ENCODE measurements at regions not wholly inside any gene's neighbourhood (a gene's known extent, or its start where the extent isn't known, plus 50 kb on each side); places are given as distances from the start of the nearest gene placed in this dataset.

DNA sequence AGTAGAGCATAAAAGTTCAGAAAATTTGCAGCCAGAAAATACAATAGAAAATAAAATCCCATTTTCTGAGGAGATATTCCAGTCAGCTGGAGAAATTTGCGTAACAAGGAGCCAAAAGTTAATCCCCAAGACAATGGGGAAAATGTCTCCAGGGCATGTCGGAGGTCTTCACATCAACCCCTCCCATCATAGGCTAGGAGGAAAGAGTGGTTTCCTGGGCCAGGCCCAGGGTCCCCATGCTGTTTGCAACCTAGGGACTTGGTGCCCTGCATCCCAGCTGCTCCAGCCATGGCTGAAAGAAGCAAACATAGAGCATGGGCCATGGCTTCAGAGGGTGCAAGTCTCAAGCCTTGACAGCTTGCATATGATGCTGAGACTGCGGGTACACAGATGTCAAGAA is 255.0 kb downstream of the DTWD2 start:
- no peaks in the 10 kb centered on the region for H3K9me2 ChIP-seq (replicated peaks; ENCODE audit: control insufficient read depth, low read length)
- TF ChIP-seq, protein P1, sequence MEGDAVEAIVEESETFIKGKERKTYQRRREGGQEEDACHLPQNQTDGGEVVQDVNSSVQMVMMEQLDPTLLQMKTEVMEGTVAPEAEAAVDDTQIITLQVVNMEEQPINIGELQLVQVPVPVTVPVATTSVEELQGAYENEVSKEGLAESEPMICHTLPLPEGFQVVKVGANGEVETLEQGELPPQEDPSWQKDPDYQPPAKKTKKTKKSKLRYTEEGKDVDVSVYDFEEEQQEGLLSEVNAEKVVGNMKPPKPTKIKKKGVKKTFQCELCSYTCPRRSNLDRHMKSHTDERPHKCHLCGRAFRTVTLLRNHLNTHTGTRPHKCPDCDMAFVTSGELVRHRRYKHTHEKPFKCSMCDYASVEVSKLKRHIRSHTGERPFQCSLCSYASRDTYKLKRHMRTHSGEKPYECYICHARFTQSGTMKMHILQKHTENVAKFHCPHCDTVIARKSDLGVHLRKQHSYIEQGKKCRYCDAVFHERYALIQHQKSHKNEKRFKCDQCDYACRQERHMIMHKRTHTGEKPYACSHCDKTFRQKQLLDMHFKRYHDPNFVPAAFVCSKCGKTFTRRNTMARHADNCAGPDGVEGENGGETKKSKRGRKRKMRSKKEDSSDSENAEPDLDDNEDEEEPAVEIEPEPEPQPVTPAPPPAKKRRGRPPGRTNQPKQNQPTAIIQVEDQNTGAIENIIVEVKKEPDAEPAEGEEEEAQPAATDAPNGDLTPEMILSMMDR (IDR thresholded peaks at IDR 0.05; ENCODE audit: low read depth, low read length, poor library complexity, severe bottlenecking): no peak
- no peak for TF ChIP-seq EZH2phosphoT487 (IDR thresholded peaks at IDR 0.05; ENCODE audit: borderline replicate concordance, low read length)
- no peaks in the 10 kb centered on the region for H3K9me3 ChIP-seq (ENCODE audit: control insufficient read depth, insufficient read depth, low read length)
- no peak overlapping the region for H3K27ac ChIP-seq (ENCODE audit: low read depth, low read length)
- H3K79me2 ChIP-seq (ENCODE audit: control insufficient read depth, low read length): no peaks in the 10 kb centered on the region
- H3K4me2 ChIP-seq (ENCODE audit: low read length): no peak overlapping the region
- no peaks in the 10 kb centered on the region for H3K36me3 ChIP-seq (ENCODE audit: control insufficient read depth, low read length)
- H3K4me3 ChIP-seq (ENCODE audit: low read length): no peak overlapping the region
- H3F3A ChIP-seq (ENCODE audit: control insufficient read depth, insufficient read depth): no peaks in the 10 kb centered on the region
- H4K20me1 ChIP-seq (ENCODE audit: control insufficient read depth, insufficient read depth, low read depth, low read length): no peaks in the 10 kb centered on the region
- peaks cover 3% of the 10 kb centered on the region; the same call in 1 of the 2 replicates for H3K27me3 ChIP-seq (ENCODE audit: control insufficient read depth, low read length)
- no peaks in the 10 kb centered on the region for H3K4me1 ChIP-seq (ENCODE audit: control insufficient read depth, low read length)

DNA sequence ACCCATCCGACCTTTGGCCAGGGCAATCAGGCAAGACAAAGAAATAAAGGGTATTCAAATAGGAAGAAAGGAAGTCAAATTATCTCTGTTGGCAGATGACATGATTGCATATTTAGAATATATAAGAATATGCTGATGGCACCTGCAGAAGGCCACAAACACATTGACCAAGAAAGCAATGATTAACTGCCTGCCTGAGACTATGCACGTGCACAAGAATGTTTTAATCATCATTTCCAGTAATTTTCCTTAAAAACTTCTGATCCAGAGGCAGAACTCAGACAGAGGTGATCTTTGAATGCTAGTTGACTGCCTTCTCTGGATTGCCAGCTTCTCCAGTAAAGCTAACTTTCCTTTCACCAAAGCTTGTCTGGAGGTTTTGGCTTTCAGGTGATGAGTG is 260.2 kb downstream of the DTWD2 start:
- Histone ChIP-seq H3K9me2 (replicated peaks; ENCODE audit: control insufficient read depth, low read length) (no peaks in the 10 kb centered on the region), H3K4me2 (ENCODE audit: low read length) (no peak overlapping the region)
- TF ChIP-seq, protein P1 (IDR thresholded peaks at IDR 0.05; ENCODE audit: low read depth, low read length, poor library complexity, severe bottlenecking): no peak
- no peak for TF ChIP-seq EZH2phosphoT487 (IDR thresholded peaks at IDR 0.05; ENCODE audit: borderline replicate concordance, low read length)

DNA sequence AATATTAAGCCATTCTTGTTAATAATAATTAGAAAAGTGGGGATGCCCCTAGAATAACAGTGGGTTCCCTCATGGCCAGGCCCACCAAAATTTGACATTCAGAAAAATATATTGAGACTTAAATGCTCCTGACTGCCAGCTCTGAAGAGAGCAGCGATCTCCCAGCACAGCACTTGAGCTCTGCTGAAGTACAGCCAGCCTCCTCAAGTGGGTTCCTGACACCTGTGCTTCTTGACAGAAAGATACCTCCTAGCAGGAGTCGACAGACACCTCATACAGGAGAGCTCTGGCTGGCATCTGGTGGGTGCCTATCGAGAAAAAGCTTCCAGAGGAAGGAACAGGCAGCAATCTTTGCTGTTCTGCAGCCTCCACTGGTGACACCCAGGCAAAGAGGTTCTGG is 261.5 kb downstream of the DTWD2 start:
- no peaks in the 10 kb centered on the region for H3K79me2 ChIP-seq (ENCODE audit: control insufficient read depth, low read length)
- no peaks in the 10 kb centered on the region for H4K20me1 ChIP-seq (ENCODE audit: control insufficient read depth, insufficient read depth, low read depth, low read length)
- no peak overlapping the region for H3K27ac ChIP-seq (ENCODE audit: low read depth, low read length)
- H3K27me3 ChIP-seq (ENCODE audit: control insufficient read depth, low read length): peaks cover 5% of the 10 kb centered on the region; the same call in 1 of the 2 replicates
- no peaks in the 10 kb centered on the region for H3K9me2 ChIP-seq (replicated peaks; ENCODE audit: control insufficient read depth, low read length)
- TF ChIP-seq, protein P1 (IDR thresholded peaks at IDR 0.05; ENCODE audit: low read depth, low read length, poor library complexity, severe bottlenecking): no peak
- TF ChIP-seq EZH2phosphoT487 (IDR thresholded peaks at IDR 0.05; ENCODE audit: borderline replicate concordance, low read length): no peak
- H3K36me3 ChIP-seq (ENCODE audit: control insufficient read depth, low read length): no peaks in the 10 kb centered on the region
- H3K9me3 ChIP-seq (ENCODE audit: control insufficient read depth, insufficient read depth, low read length): no peaks in the 10 kb centered on the region
- no peaks in the 10 kb centered on the region for H3F3A ChIP-seq (ENCODE audit: control insufficient read depth, insufficient read depth)
- H3K4me2 ChIP-seq (ENCODE audit: low read length): no peak overlapping the region
- no peaks in the 10 kb centered on the region for H3K4me1 ChIP-seq (ENCODE audit: control insufficient read depth, low read length)
- H3K4me3 ChIP-seq (ENCODE audit: low read length): no peak overlapping the region

More for the DNA sequence above, 260.2 kb downstream of the DTWD2 start:
- Histone ChIP-seq H3K27ac (ENCODE audit: low read depth, low read length) (no peak overlapping the region), H3K36me3 (ENCODE audit: control insufficient read depth, low read length) (no peaks in the 10 kb centered on the region), H3K4me1 (ENCODE audit: control insufficient read depth, low read length) (no peaks in the 10 kb centered on the region), H3K4me3 (ENCODE audit: low read length) (no peak overlapping the region), H3K79me2 (ENCODE audit: control insufficient read depth, low read length) (no peaks in the 10 kb centered on the region), H3K9me3 (ENCODE audit: control insufficient read depth, insufficient read depth, low read length) (no peaks in the 10 kb centered on the region), H4K20me1 (ENCODE audit: control insufficient read depth, insufficient read depth, low read depth, low read length) (no peaks in the 10 kb centered on the region), H3F3A (ENCODE audit: control insufficient read depth, insufficient read depth) (no peaks in the 10 kb centered on the region), H3K27me3 (ENCODE audit: control insufficient read depth, low read length) (peaks cover 5% of the 10 kb centered on the region; the same call in 1 of the 2 replicates)

DNA sequence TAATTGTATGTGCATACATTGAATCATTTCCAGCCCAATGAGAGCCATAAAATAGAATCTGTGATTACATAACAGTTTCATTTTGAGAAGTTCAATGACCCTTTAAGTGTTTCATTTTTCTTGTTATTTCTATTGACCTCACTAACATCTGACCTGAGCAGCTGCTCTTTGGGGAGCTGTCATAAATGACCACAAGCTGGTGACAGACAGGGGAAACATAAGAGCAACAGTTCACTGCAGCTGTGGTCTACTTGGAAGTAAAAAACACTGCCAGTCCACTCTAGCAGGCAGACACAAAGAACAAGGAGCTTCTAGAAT is 265.4 kb downstream of the DTWD2 start:
- Histone ChIP-seq H3K4me3 (ENCODE audit: low read length) (no peak overlapping the region), H3F3A (ENCODE audit: control insufficient read depth, insufficient read depth) (no peaks in the 10 kb centered on the region), H3K9me2 (replicated peaks; ENCODE audit: control insufficient read depth, low read length) (no peaks in the 10 kb centered on the region), H3K79me2 (ENCODE audit: control insufficient read depth, low read length) (no peaks in the 10 kb centered on the region), H3K4me2 (ENCODE audit: low read length) (no peak overlapping the region), H3K27me3 (ENCODE audit: control insufficient read depth, low read length) (no peaks in the 10 kb centered on the region), H3K4me1 (ENCODE audit: control insufficient read depth, low read length) (no peaks in the 10 kb centered on the region), H3K9me3 (ENCODE audit: control insufficient read depth, insufficient read depth, low read length) (no peaks in the 10 kb centered on the region), H3K36me3 (ENCODE audit: control insufficient read depth, low read length) (no peaks in the 10 kb centered on the region), H4K20me1 (ENCODE audit: control insufficient read depth, insufficient read depth, low read depth, low read length) (no peaks in the 10 kb centered on the region), H3K27ac (ENCODE audit: low read depth, low read length) (no peak overlapping the region)
- TF ChIP-seq, protein P1 (IDR thresholded peaks at IDR 0.05; ENCODE audit: low read depth, low read length, poor library complexity, severe bottlenecking): no peak
